Hepatocyte (in vitro differentiated cells): ENCODE measurements at regions not wholly inside any gene's neighbourhood (a gene's known extent, or its start where the extent isn't known, plus 50 kb on each side); places are given as distances from the start of the nearest gene placed in this dataset.
"Not testable (repeated sequence)": the region's sequence is repeated elsewhere in the genome, so short reads cannot be mapped to it uniquely, and the experiment has no call there.

Experiments used
- DNase-seq: peaks from one replicate; pipeline ENCODE4 v3.0.0-alpha.2; 2016; ENCODE audit warnings: low spot score
- H2AFZ ChIP-seq: fragments of 200-600 bp; sonication (generic); 2 replicates; pipeline ENCODE4 v1.6.0; 2016; ENCODE audit warnings: antibody characterized with exemption, mild to moderate bottlenecking
- H3K27ac ChIP-seq: fragments of 200-600 bp; sonication (generic); 2 replicates; pipeline ENCODE4 v1.5.1; 2016; ENCODE audit warnings: mild to moderate bottlenecking
- H3K27me3 ChIP-seq: fragments of 200-600 bp; sonication (generic); 2 replicates; pipeline ENCODE4 v1.6.1; 2016
- H3K36me3 ChIP-seq: fragments of 200-600 bp; sonication (generic); replicated peaks from 2 replicates; pipeline ENCODE4 v1.5.1; 2016; ENCODE audit warnings: low read depth; ENCODE audit not compliant: insufficient read depth
- H3K4me1 ChIP-seq: fragments of 200-600 bp; sonication (generic); 2 replicates; pipeline ENCODE4 v1.5.1; 2016; ENCODE audit warnings: mild to moderate bottlenecking, moderate library complexity; ENCODE audit not compliant: insufficient read depth
- H3K4me2 ChIP-seq: fragments of 200-600 bp; sonication (generic); 2 replicates; pipeline ENCODE4 v1.6.0; 2016
- H3K4me3 ChIP-seq: fragments of 200-600 bp; sonication (generic); 2 replicates; pipeline ENCODE4 v1.5.1; 2016; ENCODE audit warnings: mild to moderate bottlenecking
- H3K79me2 ChIP-seq: fragments of 200-600 bp; sonication (generic); 2 replicates; pipeline ENCODE4 v1.6.0; 2017; ENCODE audit warnings: mild to moderate bottlenecking
- H3K9me2 ChIP-seq: fragments of 200-600 bp; sonication (generic); replicated peaks from 2 replicates; pipeline ENCODE4 v1.6.0; 2017; ENCODE audit warnings: mild to moderate bottlenecking; ENCODE audit not compliant: insufficient read depth
- H3K9me3 ChIP-seq: fragments of 200-600 bp; sonication (generic); 2 replicates; pipeline ENCODE4 v1.5.1; 2016; ENCODE audit warnings: low read depth, mild to moderate bottlenecking
- H4K20me1 ChIP-seq: fragments of 200-600 bp; sonication (generic); 2 replicates; pipeline ENCODE4 v1.6.0; 2016; ENCODE audit warnings: mild to moderate bottlenecking; ENCODE audit not compliant: insufficient read depth, poor library complexity, severe bottlenecking
- CTCF ChIP-seq: fragments of 200-600 bp; sonication (generic); IDR thresholded peaks from 2 replicates; pipeline ENCODE4 v1.5.1; 2016; ENCODE audit warnings: antibody characterized with exemption, mild to moderate bottlenecking; ENCODE audit not compliant: poor library complexity
- EZH2 ChIP-seq: fragments of 200-600 bp; sonication (generic); IDR thresholded peaks from 2 replicates; pipeline ENCODE4 v1.6.1; 2016; ENCODE audit warnings: antibody characterized with exemption, mild to moderate bottlenecking, borderline replicate concordance
- EZH2phosphoT487 ChIP-seq: fragments of 200-600 bp; sonication (generic); IDR thresholded peaks from one replicate; pipeline ENCODE4 v1.6.1; 2018; ENCODE audit warnings: antibody characterized with exemption, mild to moderate bottlenecking, low read depth, moderate library complexity; ENCODE audit not compliant: unreplicated experiment, severe bottlenecking
- WGBS: methylation state at CpG from one replicate; pipeline ENCODE4 v1.1.6; 2016; ENCODE audit warnings: low lambda C conversion rate; ENCODE audit errors: missing lambda C conversion rate; 5-methylcytosine and 5-hydroxymethylcytosine counted together

GRCh38 chr10:44249490-44249889 lies 135.4 kb downstream of the CXCL12 start:
- Histone ChIP-seq H3K27me3 (no peaks in the 10 kb centered on the region), H3K4me3 (no peak overlapping the region), H3K27ac (no peak overlapping the region), H3K9me3 (no peaks in the 10 kb centered on the region), H3K79me2 (no peaks in the 10 kb centered on the region), H3K36me3 (no peaks in the 10 kb centered on the region), H3K4me2 (no peak overlapping the region), H3K4me1 (peaks cover 6% of the 10 kb centered on the region), H3K9me2 (no peaks in the 10 kb centered on the region), H4K20me1 (no peaks in the 10 kb centered on the region), H2AFZ (no peak overlapping the region)
- WGBS, result 59% methylated on average over 10 of the region's 11 CpGs
- TF ChIP-seq EZH2 (no peak), CTCF (no peak), EZH2phosphoT487 (no peak)
- DNase-seq, result no peak

- H3K36me3 ChIP-seq, H2AFZ ChIP-seq, H3K4me2 ChIP-seq, H3K4me3 ChIP-seq, H3K27ac ChIP-seq, H4K20me1 ChIP-seq, H3K9me2 ChIP-seq, H3K4me1 ChIP-seq, H3K9me3 ChIP-seq, DNase-seq, H3K79me2 ChIP-seq, H3K27me3 ChIP-seq: not testable (repeated sequence)
Observed at GRCh38 chr10:44246700-44247099, 138.2 kb downstream of the CXCL12 start.

GRCh38 chr10:44246287-44246686 lies 138.6 kb downstream of the CXCL12 start:
- DNase-seq, H3K4me2 ChIP-seq: not testable (repeated sequence)

GRCh38 chr10:44245601-44245938 lies 139.3 kb downstream of the CXCL12 start:
- no peaks in the 10 kb centered on the region for H3K36me3 ChIP-seq
- no peaks in the 10 kb centered on the region for H3K79me2 ChIP-seq
- no peak overlapping the region for H3K4me2 ChIP-seq
- no peaks in the 10 kb centered on the region for H3K9me3 ChIP-seq
- no peaks in the 10 kb centered on the region for H3K4me1 ChIP-seq
- peak overlapping the region; percentile 53 for H3K27ac ChIP-seq
- DNase-seq, result no peak
- no peaks in the 10 kb centered on the region for H4K20me1 ChIP-seq
- no peak for TF ChIP-seq CTCF
- no peak overlapping the region for H3K4me3 ChIP-seq
- no peaks in the 10 kb centered on the region for H3K27me3 ChIP-seq
- no peaks in the 10 kb centered on the region for H3K9me2 ChIP-seq
- no peak overlapping the region for H2AFZ ChIP-seq
- WGBS, result 32% methylated on average over 1 of the region's 1 CpG

More at GRCh38 chr10:44246287-44246686, 138.6 kb downstream of the CXCL12 start:
- not testable (repeated sequence) for H3K27me3 ChIP-seq, H3K79me2 ChIP-seq, H3K36me3 ChIP-seq, H2AFZ ChIP-seq, H4K20me1 ChIP-seq, H3K27ac ChIP-seq, H3K9me2 ChIP-seq, H3K9me3 ChIP-seq, H3K4me1 ChIP-seq, H3K4me3 ChIP-seq
- WGBS, result 97% methylated on average over 2 of the region's 2 CpGs
